GM19035 (cell line): ENCODE measurements at regions not wholly inside any gene's neighbourhood (a gene's known extent, or its start where the extent isn't known, plus 50 kb on each side); places are given as distances from the start of the nearest gene placed in this dataset.

ENCODE experiments used
- ATAC-seq: cut with Tn5 transposase; IDR thresholded peaks from one replicate; pipeline ENCODE4 v1.9.1; 2021; ENCODE audit not compliant: unreplicated experiment

DNA sequence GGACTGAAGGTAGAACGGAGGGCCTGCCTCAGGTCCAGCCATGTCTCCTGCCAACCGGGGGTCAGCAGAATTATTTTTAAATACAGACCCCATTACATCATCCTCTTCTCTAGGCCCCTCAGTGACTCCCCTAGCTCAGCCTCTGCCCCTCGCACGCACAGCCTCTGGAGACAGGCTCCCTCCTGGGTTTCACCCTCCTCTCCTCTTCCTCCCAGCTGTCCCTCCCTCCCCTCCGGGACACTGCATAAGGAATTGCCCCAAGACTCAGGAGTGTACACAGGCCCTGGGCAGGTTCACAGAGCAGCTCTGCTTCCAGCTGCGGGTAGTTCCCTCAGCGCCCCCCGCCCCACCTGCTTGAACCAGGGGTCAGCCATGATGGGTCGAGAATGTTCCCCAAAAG lies 520.2 kb upstream of the MYT1L start:
- ATAC-seq = no peak

GRCh38 chr2:2850859-2851258 lies 519.8 kb upstream of the MYT1L start:
- ATAC-seq = no peak

GRCh38 chr2:2850218-2850755 lies 519.2 kb upstream of the MYT1L start:
- ATAC-seq = no peak

DNA sequence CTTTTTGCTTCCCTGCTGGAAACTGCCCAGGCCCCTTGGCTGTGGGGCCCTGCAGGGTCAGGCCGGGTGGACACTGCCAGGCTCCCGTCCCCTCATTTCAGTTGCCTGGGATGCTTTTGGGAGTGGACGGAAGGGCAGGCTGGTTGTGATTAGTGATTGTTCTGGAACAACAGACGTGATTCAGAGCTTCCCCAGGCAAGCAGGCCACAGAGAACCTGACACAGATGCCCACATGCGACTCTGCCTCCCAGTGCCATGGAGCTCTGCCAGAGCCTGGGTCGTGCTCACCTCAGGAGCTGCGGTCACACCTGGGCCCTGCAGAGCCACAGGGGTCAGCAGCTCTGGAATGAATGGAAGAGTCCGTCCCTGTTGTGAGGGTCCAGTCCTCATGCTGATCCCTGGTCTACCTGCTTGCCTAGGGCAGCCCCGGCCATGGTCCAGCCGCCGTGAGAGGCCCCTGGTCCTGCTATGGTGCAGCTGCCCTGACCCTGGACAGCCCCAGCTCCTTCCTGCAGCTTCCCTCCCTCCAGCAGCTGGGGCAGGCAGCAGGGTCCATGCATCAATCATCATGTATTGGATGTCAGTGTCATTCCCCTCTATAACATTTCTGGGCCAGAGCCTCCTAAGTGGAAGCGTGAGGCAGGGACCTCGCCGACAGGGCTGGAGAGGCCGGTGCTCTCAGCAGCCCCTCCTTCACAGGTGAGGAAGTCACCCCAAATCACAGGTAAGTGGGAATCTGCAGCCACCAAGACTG lies 518.6 kb upstream of the MYT1L start:
- no peak for ATAC-seq

DNA sequence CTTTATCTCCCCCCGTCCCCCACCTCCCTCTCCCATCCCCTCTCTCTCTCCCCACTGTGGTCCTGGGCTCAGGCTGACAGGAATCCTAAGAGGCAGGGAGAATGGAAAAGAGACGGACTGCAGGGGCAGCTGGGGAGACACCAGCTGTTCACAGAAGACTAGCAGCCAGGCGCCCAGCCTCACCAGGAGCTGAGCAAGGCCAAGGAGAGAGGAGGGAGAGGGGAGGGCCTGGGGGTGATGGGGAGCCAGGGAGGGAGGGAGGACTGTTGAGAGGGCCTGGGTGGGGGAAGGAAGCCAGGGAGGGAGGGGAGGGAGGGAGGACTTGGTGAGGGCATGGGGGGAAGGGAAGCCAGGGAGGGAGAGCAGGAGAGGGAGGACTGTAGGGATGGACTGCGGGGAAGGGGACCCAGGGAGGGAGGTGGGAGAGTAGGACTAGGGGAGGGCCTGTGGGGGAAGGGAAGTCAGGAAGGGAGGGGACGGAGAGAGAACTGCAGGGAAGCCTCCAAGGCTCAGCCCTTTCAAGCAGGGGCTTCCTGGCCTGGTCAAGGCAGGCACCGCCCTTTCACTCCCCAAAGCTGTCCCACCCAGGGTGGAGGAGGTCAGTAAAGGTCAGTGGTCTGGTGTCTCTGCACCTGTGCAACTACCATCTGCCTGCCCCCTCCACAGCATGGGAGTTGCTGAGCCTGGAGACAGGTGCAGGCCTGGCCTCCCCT lies 517.7 kb upstream of the MYT1L start:
- ATAC-seq = no peak

DNA sequence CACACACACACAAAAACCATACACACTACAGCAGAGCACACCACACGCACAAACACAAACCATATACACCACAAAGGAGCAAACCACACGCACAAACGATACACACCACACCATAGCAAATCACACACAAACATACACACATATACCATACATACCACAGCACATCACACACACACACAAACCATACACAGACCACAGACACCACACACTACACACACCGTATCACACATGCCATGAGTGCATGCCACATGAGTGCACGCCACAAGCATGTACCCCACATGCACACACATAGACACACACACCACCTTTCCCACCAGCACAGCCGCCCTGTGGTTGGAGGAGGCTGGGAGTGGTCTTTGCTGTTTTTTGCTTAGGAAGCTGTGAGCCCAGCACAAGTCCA lies 517.1 kb upstream of the MYT1L start:
- no peak for ATAC-seq

DNA sequence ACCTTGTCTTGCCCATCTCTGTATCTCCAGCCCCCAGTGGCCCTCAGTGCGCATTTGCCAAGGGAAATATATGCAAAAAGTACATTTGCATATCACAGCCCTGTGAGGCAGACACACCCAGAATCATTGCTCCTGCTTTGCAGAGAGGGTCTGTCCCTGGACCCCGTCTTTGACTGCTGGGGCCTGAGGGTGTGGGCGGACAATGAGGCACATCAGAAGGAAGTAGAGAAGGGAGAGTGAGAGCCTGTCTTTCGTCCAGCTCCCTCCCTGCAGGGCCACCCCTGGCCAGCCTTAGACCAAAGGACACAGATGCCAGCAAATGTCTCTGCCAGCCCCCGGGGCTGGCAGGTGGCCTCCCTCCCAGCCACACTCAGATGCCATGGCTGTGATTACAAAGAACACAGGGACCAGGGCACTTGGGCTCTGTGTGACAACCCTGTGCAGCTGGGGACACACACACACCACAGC lies 516.2 kb upstream of the MYT1L start:
- no peak for ATAC-seq

DNA sequence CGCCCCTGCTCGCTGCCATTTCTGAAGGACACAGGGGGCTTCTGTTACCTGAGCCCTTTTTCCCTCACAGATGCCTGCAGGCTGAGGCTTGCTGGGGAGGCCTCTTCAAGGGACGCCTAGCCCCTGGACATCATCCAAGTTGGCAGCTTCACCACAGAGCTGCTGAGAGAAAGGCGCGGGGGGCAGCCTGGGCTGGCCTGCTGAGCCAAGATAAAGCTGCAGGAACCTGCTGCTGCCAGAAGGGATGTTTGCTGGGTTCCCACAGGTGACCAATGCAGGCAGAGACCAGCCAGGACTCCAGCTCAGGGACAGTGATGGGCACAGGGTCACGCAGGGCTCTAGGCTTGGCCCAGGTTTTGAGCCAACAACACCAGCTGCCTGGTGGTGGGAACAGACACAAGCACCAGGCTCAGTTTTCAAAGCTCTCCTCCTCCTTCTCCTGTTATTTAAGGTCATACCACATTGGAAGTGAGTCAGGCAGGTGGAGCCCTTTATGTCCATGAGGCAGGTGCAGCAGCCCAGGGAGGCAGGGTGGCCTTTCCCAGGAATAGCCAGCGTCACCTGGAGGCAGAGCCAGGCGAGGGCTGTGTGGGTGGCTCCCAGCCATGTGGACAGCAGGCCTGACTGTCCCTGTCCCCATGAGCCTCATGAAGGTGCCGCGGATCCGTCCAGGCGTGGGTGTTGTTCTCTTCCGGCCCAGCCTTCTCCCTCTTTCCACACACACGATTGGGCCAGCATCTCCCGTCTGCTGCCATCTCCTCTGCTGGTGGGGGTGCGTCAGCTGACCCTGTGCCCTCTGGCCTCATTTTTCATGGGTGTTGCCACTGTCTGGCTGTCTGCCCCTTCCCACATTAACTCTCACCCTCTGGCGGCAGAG lies 515.5 kb upstream of the MYT1L start:
- ATAC-seq = no peak

DNA sequence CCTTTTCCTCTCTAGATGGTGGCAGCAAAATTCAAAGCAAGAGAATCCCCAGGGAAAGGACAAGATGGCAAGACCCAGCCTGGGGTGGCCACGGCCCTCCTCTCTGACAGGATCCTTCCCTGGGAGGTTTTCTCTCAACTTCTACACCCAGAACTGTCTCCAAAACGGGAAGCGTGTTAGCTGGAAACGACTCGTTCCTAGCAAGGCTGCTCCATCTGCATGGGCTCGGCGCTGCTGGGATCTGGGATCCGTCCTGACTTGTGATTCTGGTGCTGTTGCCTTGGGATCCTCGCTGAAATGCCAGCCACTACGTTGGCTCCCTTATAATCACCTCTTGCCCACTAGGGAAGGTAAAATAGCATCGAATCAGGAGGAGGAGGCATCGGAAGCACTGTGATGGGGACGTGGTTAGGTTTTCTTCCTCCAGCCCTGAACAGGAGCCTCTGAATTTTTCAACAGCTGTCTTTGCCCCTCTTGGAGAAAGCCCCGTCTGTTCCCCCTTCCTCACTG lies 514.8 kb upstream of the MYT1L start:
- no peak for ATAC-seq

- no peak for ATAC-seq
These were observed 514.2 kb upstream of the MYT1L start for GRCh38 chr2:2845267-2845666.

DNA sequence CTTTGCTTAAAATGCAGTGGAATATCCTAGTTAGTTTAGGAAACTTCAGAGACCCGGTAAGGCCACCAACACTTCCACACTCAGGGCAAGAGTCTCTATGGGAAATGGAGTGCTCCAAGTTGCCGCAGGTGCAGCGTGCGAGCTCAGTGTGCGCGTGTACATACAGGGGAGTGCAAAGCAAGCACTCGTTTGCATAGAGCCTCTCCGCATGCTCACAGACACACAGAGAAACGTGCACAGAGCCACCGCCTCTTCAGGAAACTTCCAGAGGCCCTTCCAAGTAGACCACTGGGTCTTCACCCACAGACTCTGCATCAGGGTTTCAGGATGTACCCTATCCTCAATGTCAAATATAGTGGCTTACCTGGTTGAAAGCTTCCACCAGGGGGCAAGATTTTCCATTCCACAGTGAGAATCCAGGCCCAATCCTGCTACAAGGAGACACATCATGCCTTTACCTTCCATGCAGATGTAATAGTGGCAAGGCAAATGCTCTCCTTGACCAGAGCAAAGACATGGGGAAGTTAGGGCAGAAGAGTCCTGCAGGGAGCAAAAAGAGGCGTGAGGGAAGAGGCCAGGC lies 513.0 kb upstream of the MYT1L start:
- ATAC-seq = no peak

DNA sequence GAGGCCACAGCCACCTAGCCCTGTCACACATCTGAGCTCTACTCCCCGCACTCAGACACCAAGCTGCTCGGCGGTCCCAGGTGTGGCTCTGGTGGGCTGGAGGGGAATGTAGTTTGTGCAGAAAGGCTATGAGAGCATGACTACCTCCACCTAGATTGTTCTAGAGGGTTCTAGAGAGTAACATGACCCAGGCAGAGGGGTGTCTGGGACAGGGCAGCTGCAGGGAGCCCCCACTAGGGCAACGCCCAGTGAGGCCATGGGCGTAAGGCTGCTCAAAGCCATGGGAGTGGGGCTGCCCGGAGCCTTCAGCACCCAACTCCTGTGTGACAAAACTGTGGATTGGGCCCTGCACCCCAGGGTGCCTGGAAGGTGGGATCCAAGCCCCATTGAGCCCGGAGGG lies 511.4 kb upstream of the MYT1L start:
- ATAC-seq = no peak

DNA sequence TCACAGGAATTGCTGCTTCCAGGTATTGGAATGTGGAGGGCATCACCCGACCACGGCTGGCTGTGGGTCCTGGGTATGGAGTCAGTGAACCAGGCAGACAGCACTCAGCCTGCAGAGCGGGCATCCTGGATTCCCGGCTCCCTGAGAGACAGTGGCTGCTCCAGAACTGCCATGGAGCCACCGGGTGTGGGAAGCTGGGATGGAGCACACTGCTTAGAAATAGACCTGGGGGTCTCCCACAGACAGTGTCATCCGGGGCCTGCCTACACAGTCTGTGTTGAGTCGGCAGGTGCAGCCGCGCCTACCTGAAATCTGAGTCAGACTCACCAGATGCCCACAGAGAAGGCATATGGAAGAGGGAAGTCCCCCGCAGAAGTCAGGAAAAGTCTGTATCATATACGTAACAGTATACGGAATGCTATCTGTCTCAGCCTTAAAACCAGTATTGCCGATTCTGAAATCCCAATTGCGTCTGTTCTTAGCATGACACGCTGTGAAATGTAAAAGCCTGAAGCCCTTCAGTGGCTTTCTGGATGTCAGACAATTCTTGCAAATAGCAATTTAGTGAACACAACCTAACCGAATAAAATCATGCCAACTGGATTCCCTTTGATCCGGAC lies 509.7 kb upstream of the MYT1L start:
- no peak for ATAC-seq

DNA sequence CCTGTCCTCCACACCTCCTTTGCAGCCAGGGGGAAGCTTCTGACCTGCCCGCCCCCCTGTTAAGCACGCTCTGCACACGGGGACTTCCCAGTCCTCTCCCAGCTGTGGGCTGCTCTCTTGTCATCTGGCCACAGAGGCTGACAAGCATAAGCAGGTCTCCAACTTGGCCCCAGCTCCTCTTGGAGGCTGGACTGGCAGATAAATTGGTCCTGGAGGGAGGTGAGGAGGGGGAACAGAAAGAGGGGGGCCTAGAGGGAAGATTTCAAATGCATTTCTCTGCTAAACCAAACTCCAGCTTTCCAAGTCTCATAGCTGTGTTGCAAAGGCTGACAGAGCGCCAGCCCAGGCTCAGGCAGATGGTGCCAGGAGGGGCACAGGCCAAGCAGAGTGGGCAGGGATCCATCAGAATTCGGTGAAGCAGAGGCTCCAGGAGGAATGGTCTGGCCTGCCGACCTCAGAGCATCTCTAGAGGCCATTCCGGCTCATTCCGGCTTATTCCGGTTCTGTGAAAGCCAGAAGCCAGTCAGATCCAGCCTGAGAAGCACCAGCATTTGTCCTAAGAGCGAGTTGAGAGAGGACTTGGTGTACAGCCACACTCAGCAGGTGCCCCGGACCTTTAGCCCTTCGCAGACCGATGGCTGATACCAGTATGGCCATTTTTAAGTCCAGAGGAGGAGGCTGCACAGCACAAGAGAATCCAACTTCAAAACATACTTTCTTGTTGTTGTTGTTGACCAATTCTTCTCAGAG lies 508.9 kb upstream of the MYT1L start:
- ATAC-seq = no peak

GRCh38 chr2:2839393-2839781 lies 508.3 kb upstream of the MYT1L start:
- ATAC-seq = no peak

DNA sequence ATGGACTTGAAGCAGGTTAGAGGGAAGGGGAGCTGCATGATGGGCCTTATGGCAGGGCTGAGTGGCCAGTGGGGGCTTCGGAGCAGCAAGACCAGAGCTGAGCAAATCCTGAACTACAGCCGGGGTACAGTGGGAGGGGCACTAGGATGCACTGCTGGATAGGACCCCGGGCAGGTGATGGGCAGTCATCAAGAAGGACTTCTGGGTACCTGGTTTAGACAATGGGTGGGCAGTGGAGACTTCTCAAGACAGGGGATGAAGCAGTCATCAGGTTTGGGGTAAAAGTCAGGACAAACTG lies 507.4 kb upstream of the MYT1L start:
- no peak for ATAC-seq

GRCh38 chr2:2837746-2838547 lies 506.9 kb upstream of the MYT1L start:
- no peak for ATAC-seq

DNA sequence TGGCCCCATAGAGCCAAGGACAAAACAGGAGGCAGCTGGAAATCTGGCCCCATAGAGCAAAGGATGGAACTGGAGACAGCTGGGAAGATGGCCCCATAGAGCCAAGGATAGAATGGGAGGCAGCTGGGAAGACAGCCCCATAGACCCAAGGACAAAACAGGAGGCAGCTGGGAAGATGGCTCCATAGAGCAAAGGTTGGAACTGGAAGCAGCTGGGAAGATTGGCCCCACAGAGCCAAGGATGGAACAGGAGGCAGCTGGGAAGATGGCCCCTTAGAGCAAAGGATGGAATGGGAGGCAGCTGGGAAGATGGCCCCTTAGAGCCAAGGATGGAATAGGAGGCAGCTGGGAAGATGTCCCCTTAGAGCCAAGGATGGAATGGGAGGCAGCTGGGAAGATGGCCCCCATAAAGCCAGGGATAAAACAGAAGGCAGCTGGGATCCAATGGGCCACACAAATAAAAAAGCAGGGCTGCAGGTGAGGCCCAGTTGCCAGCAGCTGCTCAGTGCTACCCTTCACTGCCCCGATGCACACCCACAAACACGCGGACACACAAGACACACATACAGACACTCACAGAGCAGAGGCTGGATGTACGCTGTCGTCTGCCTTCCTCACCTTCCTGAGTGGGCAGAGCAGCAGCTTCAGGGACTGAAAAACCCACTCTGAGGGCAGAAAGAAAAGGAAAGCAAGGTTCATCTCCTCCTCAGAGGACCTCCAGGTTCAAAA lies 505.4 kb upstream of the MYT1L start:
- ATAC-seq = no peak
